ENCODE measurements at regions not wholly inside any gene's neighbourhood (a gene's known extent, or its start where the extent isn't known, plus 50 kb on each side); places are given as distances from the start of the nearest gene placed in this dataset.

GRCh38 chr3:102194001-102194400, 240.8 kb upstream of the ZPLD1 start:
- TF ChIP-seq CTCF (IDR thresholded peaks at IDR 0.05 in 4 of 5, conservative IDR thresholded peaks at IDR 0.05 in 1 of 5) (no peak), POLR2A (IDR thresholded peaks at IDR 0.05) (no peak)

Data from gastrocnemius medialis (tissue), 4 donors.